ENCODE measurements at regions not wholly inside any gene's neighbourhood (a gene's known extent, or its start where the extent isn't known, plus 50 kb on each side); places are given as distances from the start of the nearest gene placed in this dataset.

- Mint-ChIP-seq H3K27ac (no peak overlapping the region), H3K4me3 (no peak overlapping the region), H3K36me3 (ENCODE audit: low read depth) (peaks cover 64% of the 10 kb centered on the region), H3K9me3 (no peaks in the 10 kb centered on the region), H3K4me1 (ENCODE audit: low read depth) (peaks cover 27% of the 10 kb centered on the region), H3K27me3 (no peaks in the 10 kb centered on the region)
- intact Hi-C loops (cut with micrococcal nuclease): no loop called here
Measured at GRCh38 chr6:25113436-25113835, 165.7 kb upstream of the CARMIL1 start.

GRCh38 chr6:25118038-25118437 lies 161.1 kb upstream of the CARMIL1 start:
- intact Hi-C loops (cut with micrococcal nuclease): no loop called here
- Mint-ChIP-seq H3K36me3 (ENCODE audit: low read depth) (peaks cover 40% of the 10 kb centered on the region), H3K9me3 (no peaks in the 10 kb centered on the region), H3K27me3 (no peaks in the 10 kb centered on the region), H3K27ac (no peak overlapping the region), H3K4me1 (ENCODE audit: low read depth) (peaks cover 28% of the 10 kb centered on the region), H3K4me3 (no peak overlapping the region)

DNA sequence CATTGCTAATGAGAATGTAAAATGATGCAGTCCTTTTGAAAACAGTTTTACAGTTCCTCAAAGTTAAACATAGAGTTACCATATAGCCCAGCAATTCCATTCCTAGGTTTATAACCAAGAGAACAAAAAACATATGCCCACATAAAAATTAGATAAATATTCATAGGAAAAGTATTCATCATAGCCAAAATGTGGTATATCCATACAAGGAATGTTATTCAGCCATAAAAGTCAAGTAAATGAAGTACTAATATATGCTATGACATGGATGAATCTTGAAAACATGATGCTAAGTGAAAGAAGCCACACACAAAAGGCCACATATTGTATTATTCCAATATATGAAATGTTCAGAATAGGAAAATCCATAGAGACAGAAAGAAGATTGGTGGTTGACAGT lies 158.0 kb upstream of the CARMIL1 start:
- Mint-ChIP-seq H3K27ac (no peak overlapping the region), H3K27me3 (no peaks in the 10 kb centered on the region), H3K4me1 (ENCODE audit: low read depth) (peaks cover 38% of the 10 kb centered on the region), H3K4me3 (no peak overlapping the region), H3K9me3 (no peaks in the 10 kb centered on the region), H3K36me3 (ENCODE audit: low read depth) (peaks cover 43% of the 10 kb centered on the region)
- intact Hi-C loops (cut with micrococcal nuclease): no loop called here

GRCh38 chr6:25122001-25122400 lies 157.2 kb upstream of the CARMIL1 start:
- Mint-ChIP-seq H3K27ac (no peak overlapping the region), H3K36me3 (ENCODE audit: low read depth) (peaks cover 45% of the 10 kb centered on the region), H3K27me3 (no peaks in the 10 kb centered on the region), H3K4me3 (no peak overlapping the region), H3K9me3 (no peaks in the 10 kb centered on the region), H3K4me1 (ENCODE audit: low read depth) (peaks cover 38% of the 10 kb centered on the region)
- intact Hi-C loops (cut with micrococcal nuclease): no loop called here

DNA sequence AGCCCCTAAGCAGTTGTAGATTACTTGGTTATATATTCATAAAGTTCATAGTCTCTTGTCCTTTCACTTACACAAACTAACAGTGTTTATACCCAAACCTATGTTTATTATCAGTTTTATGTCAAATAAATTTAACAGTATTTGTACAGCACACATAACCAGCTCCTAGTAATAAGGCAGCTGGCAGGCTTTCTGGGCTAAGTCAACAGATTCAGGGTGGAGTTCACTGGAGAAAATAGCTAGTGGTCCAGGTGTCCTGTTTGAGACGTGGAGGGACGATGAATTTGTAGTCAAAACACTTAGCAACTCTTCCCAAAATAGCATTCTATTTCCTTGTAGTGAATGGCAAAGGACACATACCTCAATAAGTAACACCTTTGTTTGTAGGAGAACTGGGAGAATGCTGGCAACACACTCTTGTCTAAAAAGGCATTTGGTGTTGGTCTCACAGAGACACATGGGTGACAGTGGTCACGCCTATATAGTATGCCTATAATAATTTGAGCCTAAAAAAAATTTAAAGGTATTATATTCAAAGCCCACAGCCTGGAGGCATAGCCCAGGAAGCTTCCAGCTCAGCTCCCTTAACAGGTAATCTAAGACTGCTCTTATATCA lies 156.4 kb upstream of the CARMIL1 start:
- intact Hi-C loops (cut with micrococcal nuclease): no loop called here
- peaks cover 45% of the 10 kb centered on the region for H3K36me3 Mint-ChIP-seq (ENCODE audit: low read depth)
- no peak overlapping the region for H3K27ac Mint-ChIP-seq
- H3K27me3 Mint-ChIP-seq: no peaks in the 10 kb centered on the region
- peaks cover 40% of the 10 kb centered on the region for H3K4me1 Mint-ChIP-seq (ENCODE audit: low read depth)
- no peak overlapping the region for H3K4me3 Mint-ChIP-seq
- no peaks in the 10 kb centered on the region for H3K9me3 Mint-ChIP-seq

DNA sequence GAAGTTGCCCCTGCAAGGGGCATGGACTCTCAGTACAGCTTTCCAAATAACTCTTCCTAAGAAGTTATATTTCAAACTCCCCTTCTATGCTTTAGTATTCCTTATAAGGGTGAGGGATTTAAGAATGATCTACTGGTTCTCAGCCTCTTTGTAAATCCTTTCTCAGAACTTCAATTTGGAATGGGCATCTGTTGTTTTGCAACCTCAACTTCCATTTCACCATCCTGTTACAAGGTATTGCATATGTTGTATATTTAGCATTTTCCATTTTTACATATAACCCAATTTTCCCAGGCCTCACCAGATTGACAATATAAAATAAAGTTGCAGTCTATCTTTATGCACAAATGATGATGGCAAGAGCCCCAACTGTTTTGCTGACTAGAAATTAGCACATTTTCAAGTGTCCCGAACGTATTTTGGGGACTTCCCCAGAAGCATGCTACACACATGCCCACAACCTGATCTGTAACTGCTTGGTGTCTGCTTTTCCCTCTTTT lies 154.9 kb upstream of the CARMIL1 start:
- Mint-ChIP-seq H3K27me3 (no peaks in the 10 kb centered on the region), H3K36me3 (ENCODE audit: low read depth) (peaks cover 51% of the 10 kb centered on the region), H3K4me3 (no peak overlapping the region), H3K9me3 (no peaks in the 10 kb centered on the region), H3K4me1 (ENCODE audit: low read depth) (peaks cover 28% of the 10 kb centered on the region), H3K27ac (peak overlapping the region; percentile 29)
- intact Hi-C loops (cut with micrococcal nuclease): no loop called here

GRCh38 chr6:25125736-25126135 lies 153.4 kb upstream of the CARMIL1 start:
- no peaks in the 10 kb centered on the region for H3K9me3 Mint-ChIP-seq
- H3K4me1 Mint-ChIP-seq (ENCODE audit: low read depth): peaks cover 34% of the 10 kb centered on the region
- no peaks in the 10 kb centered on the region for H3K27me3 Mint-ChIP-seq
- intact Hi-C loops (cut with micrococcal nuclease): no loop called here
- H3K27ac Mint-ChIP-seq: no peak overlapping the region
- H3K4me3 Mint-ChIP-seq: no peak overlapping the region
- H3K36me3 Mint-ChIP-seq (ENCODE audit: low read depth): peaks cover 65% of the 10 kb centered on the region

- no peak overlapping the region for H3K4me3 Mint-ChIP-seq
- no peaks in the 10 kb centered on the region for H3K27me3 Mint-ChIP-seq
- H3K36me3 Mint-ChIP-seq (ENCODE audit: low read depth): peaks cover 62% of the 10 kb centered on the region
- no peak overlapping the region for H3K27ac Mint-ChIP-seq
- peaks cover 33% of the 10 kb centered on the region for H3K4me1 Mint-ChIP-seq (ENCODE audit: low read depth)
- no peaks in the 10 kb centered on the region for H3K9me3 Mint-ChIP-seq
- intact Hi-C loops (cut with micrococcal nuclease): no loop called here
Measured at GRCh38 chr6:25127076-25127837, 151.9 kb upstream of the CARMIL1 start.

DNA sequence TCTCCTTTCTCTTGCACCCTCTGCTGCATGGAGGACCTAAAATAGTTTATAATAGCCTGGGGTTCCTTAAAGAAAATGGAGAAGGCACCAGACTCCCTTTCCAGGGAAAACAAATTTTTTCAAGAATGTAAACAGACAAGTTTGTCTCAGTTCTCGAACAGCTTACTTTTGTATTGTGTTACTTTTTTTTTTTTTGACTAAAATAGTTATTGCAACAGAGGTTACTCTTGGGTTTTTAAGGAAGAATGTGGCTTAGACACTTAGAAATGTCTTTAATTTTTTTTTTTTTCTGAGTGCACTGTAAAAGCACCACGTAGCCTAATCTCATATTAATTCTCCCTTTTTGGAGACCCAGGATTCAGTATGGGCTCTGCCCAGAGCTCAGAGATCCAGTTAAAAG lies 148.7 kb upstream of the CARMIL1 start:
- Mint-ChIP-seq H3K4me1 (ENCODE audit: low read depth) (peaks cover 22% of the 10 kb centered on the region), H3K36me3 (ENCODE audit: low read depth) (peaks cover 68% of the 10 kb centered on the region), H3K27ac (peak overlapping the region; percentile 41), H3K27me3 (no peaks in the 10 kb centered on the region), H3K4me3 (no peak overlapping the region), H3K9me3 (peaks cover 13% of the 10 kb centered on the region)
- intact Hi-C loops (cut with micrococcal nuclease): no loop called here

GRCh38 chr6:25132934-25133333 lies 146.2 kb upstream of the CARMIL1 start:
- Mint-ChIP-seq H3K27ac (no peak overlapping the region), H3K4me3 (no peak overlapping the region), H3K27me3 (no peaks in the 10 kb centered on the region), H3K4me1 (ENCODE audit: low read depth) (peaks cover 41% of the 10 kb centered on the region), H3K9me3 (peaks cover 13% of the 10 kb centered on the region), H3K36me3 (ENCODE audit: low read depth) (peaks cover 70% of the 10 kb centered on the region)
- intact Hi-C loops (cut with micrococcal nuclease): no loop called here

DNA sequence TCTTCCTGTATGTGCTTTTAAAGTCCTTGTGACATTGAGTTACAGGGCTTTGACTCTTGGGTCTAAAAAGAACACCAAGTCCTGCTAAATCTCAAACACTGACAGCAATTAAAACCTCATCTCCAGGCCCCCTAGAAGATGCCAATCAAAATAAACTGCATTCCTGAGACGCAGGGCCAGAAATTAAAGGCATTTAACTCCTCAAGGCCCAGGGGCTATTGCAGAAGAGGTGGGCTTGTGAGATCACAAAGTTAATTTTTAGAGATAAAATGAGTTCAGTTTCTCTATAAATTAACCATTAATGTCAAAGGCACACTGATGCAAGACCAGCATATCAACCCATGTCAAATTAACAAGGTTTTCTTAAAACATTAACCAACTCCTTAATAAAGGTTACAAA lies 145.6 kb upstream of the CARMIL1 start:
- Mint-ChIP-seq H3K27me3 (no peaks in the 10 kb centered on the region), H3K9me3 (peaks cover 13% of the 10 kb centered on the region), H3K4me1 (ENCODE audit: low read depth) (peaks cover 48% of the 10 kb centered on the region), H3K4me3 (no peak overlapping the region), H3K27ac (no peak overlapping the region), H3K36me3 (ENCODE audit: low read depth) (peaks cover 69% of the 10 kb centered on the region)
- intact Hi-C loops (cut with micrococcal nuclease): no loop called here

DNA sequence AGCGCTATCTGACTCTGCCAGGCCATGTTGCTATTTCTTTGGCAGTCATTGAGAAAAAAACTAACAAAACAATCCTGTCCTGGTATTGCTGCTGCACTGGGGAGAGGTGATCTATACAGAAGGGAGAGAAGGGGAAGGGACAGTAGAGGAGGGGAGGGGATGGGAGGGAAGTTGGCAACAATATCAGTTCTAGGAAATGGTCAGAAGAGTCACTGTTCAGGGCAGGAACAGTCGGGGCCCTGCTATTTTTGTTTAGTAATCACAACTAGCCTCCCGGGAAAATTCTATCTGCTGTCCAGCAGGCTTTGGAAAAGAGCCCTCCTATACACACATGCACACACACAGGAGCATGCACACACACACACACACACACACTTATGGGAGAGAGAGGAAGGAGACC lies 142.3 kb upstream of the CARMIL1 start:
- Mint-ChIP-seq H3K9me3 (peaks cover 13% of the 10 kb centered on the region), H3K4me1 (ENCODE audit: low read depth) (peaks cover 44% of the 10 kb centered on the region), H3K4me3 (peak overlapping the region; percentile 70), H3K27me3 (no peaks in the 10 kb centered on the region), H3K36me3 (ENCODE audit: low read depth) (peaks cover 49% of the 10 kb centered on the region), H3K27ac (peak overlapping the region; percentile 92)
- intact Hi-C loops (cut with micrococcal nuclease): loop anchor here (5.0 kb wide), 1 partner anchor 40 kb away; no protein-coding TSS in a partner anchor

GRCh38 chr6:25137480-25137879 lies 141.7 kb upstream of the CARMIL1 start:
- H3K36me3 Mint-ChIP-seq (ENCODE audit: low read depth): peaks cover 43% of the 10 kb centered on the region
- H3K4me1 Mint-ChIP-seq (ENCODE audit: low read depth): peaks cover 43% of the 10 kb centered on the region
- peaks cover 11% of the 10 kb centered on the region for H3K9me3 Mint-ChIP-seq
- peak overlapping the region; percentile 92 for H3K27ac Mint-ChIP-seq
- H3K27me3 Mint-ChIP-seq: no peaks in the 10 kb centered on the region
- intact Hi-C loops (cut with micrococcal nuclease): loop anchor here (5.0 kb wide), 1 partner anchor 40 kb away; no protein-coding TSS in a partner anchor
- peak overlapping the region; percentile 70 for H3K4me3 Mint-ChIP-seq

- H3K4me3 Mint-ChIP-seq: peak overlapping the region; percentile 70
- H3K27me3 Mint-ChIP-seq: no peaks in the 10 kb centered on the region
- H3K27ac Mint-ChIP-seq: peak overlapping the region; percentile 92
- H3K36me3 Mint-ChIP-seq (ENCODE audit: low read depth): peaks cover 39% of the 10 kb centered on the region
- H3K9me3 Mint-ChIP-seq: peaks cover 7% of the 10 kb centered on the region
- H3K4me1 Mint-ChIP-seq (ENCODE audit: low read depth): peaks cover 42% of the 10 kb centered on the region
- intact Hi-C loops (cut with micrococcal nuclease): loop anchor here (5.0 kb wide), 1 partner anchor 39 kb away; no protein-coding TSS in a partner anchor
Measured at GRCh38 chr6:25137916-25138232, 141.3 kb upstream of the CARMIL1 start.

Data from dendritic cell treated with granulocyte-macrophage colony-stimulating factor and Interleukin-4, amounts not matched to agents 40 ng/mL and 50 ng/mL, for 4 days (primary cell).